HepG2 (cell line): ENCODE measurements at regions not wholly inside any gene's neighbourhood (a gene's known extent, or its start where the extent isn't known, plus 50 kb on each side); places are given as distances from the start of the nearest gene placed in this dataset.

Experiments
- SP1 ChIP-seq, 2 experiments: fragments of 450-650 bp in 1 of 2; sonication (generic) in 1 of 2; formaldehyde crosslinking in 1 of 2; IDR thresholded peaks; 2 replicates each; pipeline versions ENCODE4 v1.4.0 to v1.6.1; 2016 to 2020; ENCODE audit warnings: missing genetic modification reagents in 1 of 2
- ZNF503 ChIP-seq: sonication (generic); formaldehyde crosslinking; IDR thresholded peaks from 2 replicates; pipeline ENCODE4 v1.4.0; 2020; ENCODE audit warnings: missing genetic modification reagents
- TF ChIP-seq, protein P1 (sequence below): sonication (generic); formaldehyde crosslinking; IDR thresholded peaks from 2 replicates; pipeline ENCODE4 v1.5.0; 2020; ENCODE audit warnings: mild to moderate bottlenecking, missing genetic modification reagents, moderate library complexity
- TF ChIP-seq, protein P2 (sequence below): sonication (generic); formaldehyde crosslinking; IDR thresholded peaks from 2 replicates; pipeline ENCODE4 v1.8.1; 2023; ENCODE audit warnings: mild to moderate bottlenecking, missing genetic modification reagents, borderline replicate concordance

DNA sequence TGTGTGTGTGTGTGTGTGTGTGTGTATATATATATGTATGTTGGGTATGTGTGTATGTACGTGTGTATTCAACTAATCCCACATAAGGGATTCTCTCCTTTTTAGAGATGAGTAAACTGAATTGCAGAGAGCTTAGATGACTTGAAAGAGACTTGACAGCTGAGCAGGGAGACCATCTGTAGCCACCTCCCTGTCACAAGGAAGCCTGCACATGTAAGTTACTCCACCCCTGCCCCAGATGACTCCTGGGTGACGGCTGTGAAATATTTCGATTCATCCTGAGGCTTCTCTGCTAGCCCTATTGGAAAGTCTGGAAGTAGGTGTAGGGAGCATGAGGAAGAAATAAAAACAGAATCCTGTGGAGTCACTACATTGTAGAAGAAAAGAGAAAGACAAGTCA is 480.4 kb downstream of the FOXO1 start:
- TF ChIP-seq, protein P1, sequence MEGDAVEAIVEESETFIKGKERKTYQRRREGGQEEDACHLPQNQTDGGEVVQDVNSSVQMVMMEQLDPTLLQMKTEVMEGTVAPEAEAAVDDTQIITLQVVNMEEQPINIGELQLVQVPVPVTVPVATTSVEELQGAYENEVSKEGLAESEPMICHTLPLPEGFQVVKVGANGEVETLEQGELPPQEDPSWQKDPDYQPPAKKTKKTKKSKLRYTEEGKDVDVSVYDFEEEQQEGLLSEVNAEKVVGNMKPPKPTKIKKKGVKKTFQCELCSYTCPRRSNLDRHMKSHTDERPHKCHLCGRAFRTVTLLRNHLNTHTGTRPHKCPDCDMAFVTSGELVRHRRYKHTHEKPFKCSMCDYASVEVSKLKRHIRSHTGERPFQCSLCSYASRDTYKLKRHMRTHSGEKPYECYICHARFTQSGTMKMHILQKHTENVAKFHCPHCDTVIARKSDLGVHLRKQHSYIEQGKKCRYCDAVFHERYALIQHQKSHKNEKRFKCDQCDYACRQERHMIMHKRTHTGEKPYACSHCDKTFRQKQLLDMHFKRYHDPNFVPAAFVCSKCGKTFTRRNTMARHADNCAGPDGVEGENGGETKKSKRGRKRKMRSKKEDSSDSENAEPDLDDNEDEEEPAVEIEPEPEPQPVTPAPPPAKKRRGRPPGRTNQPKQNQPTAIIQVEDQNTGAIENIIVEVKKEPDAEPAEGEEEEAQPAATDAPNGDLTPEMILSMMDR (CRISPR knock-in tag), result no peak
- no peak for TF ChIP-seq ZNF503
- TF ChIP-seq, protein P2, sequence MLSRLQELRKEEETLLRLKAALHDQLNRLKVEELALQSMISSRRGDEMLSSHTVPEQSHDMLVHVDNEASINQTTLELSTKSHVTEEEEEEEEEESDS (CRISPR knock-in tag), result no peak
- no peak for TF ChIP-seq SP1 (IDR thresholded peaks at IDR 0.05)
- TF ChIP-seq SP1 (CRISPR knock-in tag; IDR thresholded peaks at IDR 0.05), result no peak
